Ectodermal cell (in vitro differentiated cells): ENCODE measurements at regions not wholly inside any gene's neighbourhood (a gene's known extent, or its start where the extent isn't known, plus 50 kb on each side); places are given as distances from the start of the nearest gene placed in this dataset.

Source experiments
- H3K27ac ChIP-seq: 2 replicates; pipeline ENCODE4 v1.7.0; 2013; ENCODE audit warnings: mild to moderate bottlenecking, low read depth, low read length; ENCODE audit not compliant: insufficient read depth, poor library complexity, severe bottlenecking
- H3K27me3 ChIP-seq: 2 replicates; pipeline ENCODE4 v1.7.0; 2013; ENCODE audit warnings: mild to moderate bottlenecking, low read length; ENCODE audit not compliant: insufficient read depth, control insufficient read depth, poor library complexity, severe bottlenecking
- H3K36me3 ChIP-seq: one replicate; pipeline ENCODE4 v1.7.0; 2013; ENCODE audit warnings: low read length; ENCODE audit not compliant: control insufficient read depth, insufficient read depth
- H3K4me1 ChIP-seq: one replicate; pipeline ENCODE4 v1.7.0; 2013; ENCODE audit warnings: low read length; ENCODE audit not compliant: control insufficient read depth, insufficient read depth
- H3K4me3 ChIP-seq: 2 replicates; pipeline ENCODE4 v1.7.0; 2013; ENCODE audit warnings: low read depth, low read length, control low read depth; ENCODE audit not compliant: insufficient read depth
- H3K9me3 ChIP-seq: 2 replicates; pipeline ENCODE4 v1.7.0; 2013; ENCODE audit warnings: mild to moderate bottlenecking, low read length, moderate library complexity; ENCODE audit not compliant: control insufficient read depth
- WGBS, 2 experiments: methylation state at CpG; one replicate each; pipeline ENCODE4 v1.1.7; 2013; ENCODE audit warnings: missing lambda C conversion rate in 2 of 2; 5-methylcytosine and 5-hydroxymethylcytosine counted together

GRCh38 chr4:38241541-38241940, 281.3 kb downstream of the PTTG2 start:
- Histone ChIP-seq H3K4me3 (no peak overlapping the region), H3K4me1 (no peaks in the 10 kb centered on the region), H3K27me3 (no peaks in the 10 kb centered on the region), H3K27ac (no peak overlapping the region), H3K9me3 (no peaks in the 10 kb centered on the region), H3K36me3 (no peaks in the 10 kb centered on the region)
- 87 to 94% methylated on average over 2 of the region's 2 CpGs for WGBS, 2 experiments

- Histone ChIP-seq H3K4me1 (no peaks in the 10 kb centered on the region), H3K27me3 (no peaks in the 10 kb centered on the region), H3K9me3 (no peaks in the 10 kb centered on the region), H3K27ac (no peak overlapping the region), H3K4me3 (no peak overlapping the region), H3K36me3 (no peaks in the 10 kb centered on the region)
- WGBS, 2 experiments: 94 to 97% methylated on average over 4 of the region's 4 CpGs
These were observed 281.9 kb downstream of the PTTG2 start for GRCh38 chr4:38242101-38242500.

- Histone ChIP-seq H3K4me3 (no peak overlapping the region), H3K36me3 (no peaks in the 10 kb centered on the region), H3K9me3 (no peaks in the 10 kb centered on the region), H3K4me1 (no peaks in the 10 kb centered on the region), H3K27ac (no peak overlapping the region), H3K27me3 (no peaks in the 10 kb centered on the region)
- WGBS, 2 experiments: 87 to 89% methylated on average over 4 of the region's 4 CpGs
These were observed 282.7 kb downstream of the PTTG2 start for GRCh38 chr4:38242822-38243387.

GRCh38 chr4:38243388-38244053, 283.3 kb downstream of the PTTG2 start:
- Histone ChIP-seq H3K27ac (no peak overlapping the region), H3K36me3 (no peaks in the 10 kb centered on the region), H3K4me1 (no peaks in the 10 kb centered on the region), H3K9me3 (no peaks in the 10 kb centered on the region), H3K4me3 (no peak overlapping the region), H3K27me3 (no peaks in the 10 kb centered on the region)
- 69 to 77% methylated on average over 6 of the region's 6 CpGs for WGBS, 2 experiments

GRCh38 chr4:38254825-38255224, 294.6 kb downstream of the PTTG2 start:
- no peaks in the 10 kb centered on the region for H3K36me3 ChIP-seq
- WGBS, 2 experiments: 100% methylated on average over 1 of the region's 1 CpG
- no peaks in the 10 kb centered on the region for H3K4me1 ChIP-seq
- H3K4me3 ChIP-seq: no peak overlapping the region
- H3K27me3 ChIP-seq: no peaks in the 10 kb centered on the region
- H3K27ac ChIP-seq: no peak overlapping the region
- H3K9me3 ChIP-seq: no peaks in the 10 kb centered on the region

GRCh38 chr4:38255572-38255971, 295.4 kb downstream of the PTTG2 start:
- no peak overlapping the region for H3K4me3 ChIP-seq
- no peaks in the 10 kb centered on the region for H3K27me3 ChIP-seq
- no peaks in the 10 kb centered on the region for H3K36me3 ChIP-seq
- no peaks in the 10 kb centered on the region for H3K9me3 ChIP-seq
- no peaks in the 10 kb centered on the region for H3K4me1 ChIP-seq
- no peak overlapping the region for H3K27ac ChIP-seq
- WGBS, 2 experiments: 92 to 97% methylated on average over 2 of the region's 2 CpGs

- Histone ChIP-seq H3K9me3 (no peaks in the 10 kb centered on the region), H3K4me1 (no peaks in the 10 kb centered on the region), H3K27me3 (no peaks in the 10 kb centered on the region), H3K36me3 (no peaks in the 10 kb centered on the region), H3K27ac (no peak overlapping the region), H3K4me3 (no peak overlapping the region)
- WGBS, 2 experiments: 90 to 93% methylated on average over 4 of the region's 4 CpGs
These were observed 306.4 kb downstream of the PTTG2 start for GRCh38 chr4:38266616-38267015.

GRCh38 chr4:38268108-38268820, 308.1 kb downstream of the PTTG2 start:
- Histone ChIP-seq H3K4me1 (no peaks in the 10 kb centered on the region), H3K9me3 (no peaks in the 10 kb centered on the region), H3K27me3 (no peaks in the 10 kb centered on the region), H3K36me3 (no peaks in the 10 kb centered on the region), H3K27ac (no peak overlapping the region), H3K4me3 (no peak overlapping the region)
- WGBS, 2 experiments: 93 to 97% methylated on average over 5 of the region's 5 CpGs

GRCh38 chr4:38268837-38269236, 308.6 kb downstream of the PTTG2 start:
- H3K9me3 ChIP-seq: no peaks in the 10 kb centered on the region
- 89 to 100% methylated on average over 1 of the region's 1 CpG for WGBS, 2 experiments
- H3K4me3 ChIP-seq: no peak overlapping the region
- H3K36me3 ChIP-seq: no peaks in the 10 kb centered on the region
- no peaks in the 10 kb centered on the region for H3K4me1 ChIP-seq
- no peaks in the 10 kb centered on the region for H3K27me3 ChIP-seq
- H3K27ac ChIP-seq: no peak overlapping the region

- Histone ChIP-seq H3K4me1 (no peaks in the 10 kb centered on the region), H3K36me3 (no peaks in the 10 kb centered on the region), H3K4me3 (no peak overlapping the region), H3K27me3 (no peaks in the 10 kb centered on the region), H3K9me3 (no peaks in the 10 kb centered on the region), H3K27ac (no peak overlapping the region)
These were observed 313.2 kb downstream of the PTTG2 start for GRCh38 chr4:38273407-38273806.
